Hepatocyte (in vitro differentiated cells): ENCODE measurements at regions not wholly inside any gene's neighbourhood (a gene's known extent, or its start where the extent isn't known, plus 50 kb on each side); places are given as distances from the start of the nearest gene placed in this dataset.

ENCODE experiments used
- DNase-seq: peaks from one replicate; pipeline ENCODE4 v3.0.0-alpha.2; 2016; ENCODE audit warnings: low spot score
- H2AFZ ChIP-seq: fragments of 200-600 bp; sonication (generic); 2 replicates; pipeline ENCODE4 v1.6.0; 2016; ENCODE audit warnings: antibody characterized with exemption, mild to moderate bottlenecking
- H3K27ac ChIP-seq: fragments of 200-600 bp; sonication (generic); 2 replicates; pipeline ENCODE4 v1.5.1; 2016; ENCODE audit warnings: mild to moderate bottlenecking
- H3K27me3 ChIP-seq: fragments of 200-600 bp; sonication (generic); 2 replicates; pipeline ENCODE4 v1.6.1; 2016
- H3K36me3 ChIP-seq: fragments of 200-600 bp; sonication (generic); replicated peaks from 2 replicates; pipeline ENCODE4 v1.5.1; 2016; ENCODE audit warnings: low read depth; ENCODE audit not compliant: insufficient read depth
- H3K4me1 ChIP-seq: fragments of 200-600 bp; sonication (generic); 2 replicates; pipeline ENCODE4 v1.5.1; 2016; ENCODE audit warnings: mild to moderate bottlenecking, moderate library complexity; ENCODE audit not compliant: insufficient read depth
- H3K4me2 ChIP-seq: fragments of 200-600 bp; sonication (generic); 2 replicates; pipeline ENCODE4 v1.6.0; 2016
- H3K4me3 ChIP-seq: fragments of 200-600 bp; sonication (generic); 2 replicates; pipeline ENCODE4 v1.5.1; 2016; ENCODE audit warnings: mild to moderate bottlenecking
- H3K79me2 ChIP-seq: fragments of 200-600 bp; sonication (generic); 2 replicates; pipeline ENCODE4 v1.6.0; 2017; ENCODE audit warnings: mild to moderate bottlenecking
- H3K9me2 ChIP-seq: fragments of 200-600 bp; sonication (generic); replicated peaks from 2 replicates; pipeline ENCODE4 v1.6.0; 2017; ENCODE audit warnings: mild to moderate bottlenecking; ENCODE audit not compliant: insufficient read depth
- H3K9me3 ChIP-seq: fragments of 200-600 bp; sonication (generic); 2 replicates; pipeline ENCODE4 v1.5.1; 2016; ENCODE audit warnings: low read depth, mild to moderate bottlenecking
- H4K20me1 ChIP-seq: fragments of 200-600 bp; sonication (generic); 2 replicates; pipeline ENCODE4 v1.6.0; 2016; ENCODE audit warnings: mild to moderate bottlenecking; ENCODE audit not compliant: insufficient read depth, poor library complexity, severe bottlenecking
- CTCF ChIP-seq: fragments of 200-600 bp; sonication (generic); IDR thresholded peaks from 2 replicates; pipeline ENCODE4 v1.5.1; 2016; ENCODE audit warnings: antibody characterized with exemption, mild to moderate bottlenecking; ENCODE audit not compliant: poor library complexity
- EZH2 ChIP-seq: fragments of 200-600 bp; sonication (generic); IDR thresholded peaks from 2 replicates; pipeline ENCODE4 v1.6.1; 2016; ENCODE audit warnings: antibody characterized with exemption, mild to moderate bottlenecking, borderline replicate concordance
- EZH2phosphoT487 ChIP-seq: fragments of 200-600 bp; sonication (generic); IDR thresholded peaks from one replicate; pipeline ENCODE4 v1.6.1; 2018; ENCODE audit warnings: antibody characterized with exemption, mild to moderate bottlenecking, low read depth, moderate library complexity; ENCODE audit not compliant: unreplicated experiment, severe bottlenecking
- WGBS: methylation state at CpG from one replicate; pipeline ENCODE4 v1.1.6; 2016; ENCODE audit warnings: low lambda C conversion rate; ENCODE audit errors: missing lambda C conversion rate; 5-methylcytosine and 5-hydroxymethylcytosine counted together

GRCh38 chr19:28465371-28466086 lies 747.4 kb downstream of the UQCRFS1 start:
- H3K36me3 ChIP-seq: no peaks in the 10 kb centered on the region
- H3K9me2 ChIP-seq: no peaks in the 10 kb centered on the region
- no peak for DNase-seq
- H3K27me3 ChIP-seq: no peaks in the 10 kb centered on the region
- no peaks in the 10 kb centered on the region for H4K20me1 ChIP-seq
- no peak overlapping the region for H3K4me2 ChIP-seq
- no peaks in the 10 kb centered on the region for H3K9me3 ChIP-seq
- 89% methylated on average over 3 of the region's 3 CpGs for WGBS
- no peak overlapping the region for H2AFZ ChIP-seq
- TF ChIP-seq CTCF (no peak), EZH2 (no peak), EZH2phosphoT487 (no peak)
- H3K4me1 ChIP-seq: peaks cover 6% of the 10 kb centered on the region
- no peaks in the 10 kb centered on the region for H3K79me2 ChIP-seq
- no peak overlapping the region for H3K4me3 ChIP-seq
- H3K27ac ChIP-seq: no peak overlapping the region

GRCh38 chr19:28463493-28464053 lies 749.4 kb downstream of the UQCRFS1 start:
- Histone ChIP-seq H3K79me2 (no peaks in the 10 kb centered on the region), H3K4me1 (peaks cover 4% of the 10 kb centered on the region), H3K4me2 (no peak overlapping the region), H3K4me3 (no peak overlapping the region), H3K36me3 (no peaks in the 10 kb centered on the region), H3K27me3 (no peaks in the 10 kb centered on the region), H4K20me1 (no peaks in the 10 kb centered on the region), H3K9me3 (no peaks in the 10 kb centered on the region), H3K9me2 (no peaks in the 10 kb centered on the region), H3K27ac (no peak overlapping the region), H2AFZ (no peak overlapping the region)
- 91% methylated on average over 5 of the region's 5 CpGs for WGBS
- TF ChIP-seq EZH2: no peak
- TF ChIP-seq EZH2phosphoT487: no peak
- no peak for TF ChIP-seq CTCF
- no peak for DNase-seq

- Histone ChIP-seq H3K4me3 (no peak overlapping the region), H3K9me3 (no peaks in the 10 kb centered on the region), H2AFZ (no peak overlapping the region), H3K4me2 (no peak overlapping the region), H3K27ac (no peak overlapping the region), H3K9me2 (no peaks in the 10 kb centered on the region), H4K20me1 (no peaks in the 10 kb centered on the region), H3K36me3 (no peaks in the 10 kb centered on the region), H3K79me2 (no peaks in the 10 kb centered on the region), H3K27me3 (no peaks in the 10 kb centered on the region), H3K4me1 (no peaks in the 10 kb centered on the region)
- 96% methylated on average over 2 of the region's 2 CpGs for WGBS
- TF ChIP-seq EZH2phosphoT487 (no peak), EZH2 (no peak), CTCF (no peak)
- DNase-seq: no peak
Observed at GRCh38 chr19:28457620-28458019, 755.3 kb downstream of the UQCRFS1 start.
